ENCODE measurements at regions not wholly inside any gene's neighbourhood (a gene's known extent, or its start where the extent isn't known, plus 50 kb on each side); places are given as distances from the start of the nearest gene placed in this dataset.
"Not testable (repeated sequence)": the region's sequence is repeated elsewhere in the genome, so short reads cannot be mapped to it uniquely, and the experiment has no call there.

DNA sequence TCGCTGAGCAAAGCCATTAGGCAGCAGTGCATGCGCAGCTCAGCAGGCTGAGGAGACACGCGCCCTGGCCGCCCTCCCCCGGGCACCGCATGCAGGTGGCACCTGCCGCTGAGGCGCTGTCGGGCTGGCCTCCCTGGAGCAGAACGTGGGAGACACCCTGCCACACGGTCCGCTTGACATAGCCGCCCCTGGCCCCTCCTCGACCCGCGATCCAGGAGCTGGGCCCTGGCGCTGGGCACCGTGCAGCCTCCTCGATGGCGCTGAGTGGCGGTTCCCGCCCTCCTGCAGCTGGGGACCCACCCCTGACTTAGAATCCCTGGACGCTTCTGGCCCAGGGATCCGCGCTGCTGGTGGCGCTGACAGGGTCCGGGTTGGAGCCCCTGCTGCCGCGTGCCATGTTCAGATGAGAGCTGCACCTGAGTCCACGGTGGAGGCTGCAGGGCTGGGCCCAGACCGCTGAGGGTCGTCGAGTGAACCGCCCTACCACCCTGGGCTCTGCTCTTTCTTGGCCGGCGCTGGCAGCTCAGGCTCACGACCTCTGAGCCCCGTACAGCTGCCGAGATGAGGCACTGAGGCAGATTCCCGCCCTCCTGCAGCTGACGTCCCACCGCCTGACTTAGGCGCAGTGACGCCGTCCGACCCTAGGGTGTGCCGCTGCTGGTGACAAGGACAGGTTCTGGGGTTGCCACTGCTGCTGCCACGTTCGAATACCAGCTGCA is 116.8 kb downstream of the OR13A1 start:
- peak in 1 of 3 experiments; percentile 74 for DNase-seq

DNA sequence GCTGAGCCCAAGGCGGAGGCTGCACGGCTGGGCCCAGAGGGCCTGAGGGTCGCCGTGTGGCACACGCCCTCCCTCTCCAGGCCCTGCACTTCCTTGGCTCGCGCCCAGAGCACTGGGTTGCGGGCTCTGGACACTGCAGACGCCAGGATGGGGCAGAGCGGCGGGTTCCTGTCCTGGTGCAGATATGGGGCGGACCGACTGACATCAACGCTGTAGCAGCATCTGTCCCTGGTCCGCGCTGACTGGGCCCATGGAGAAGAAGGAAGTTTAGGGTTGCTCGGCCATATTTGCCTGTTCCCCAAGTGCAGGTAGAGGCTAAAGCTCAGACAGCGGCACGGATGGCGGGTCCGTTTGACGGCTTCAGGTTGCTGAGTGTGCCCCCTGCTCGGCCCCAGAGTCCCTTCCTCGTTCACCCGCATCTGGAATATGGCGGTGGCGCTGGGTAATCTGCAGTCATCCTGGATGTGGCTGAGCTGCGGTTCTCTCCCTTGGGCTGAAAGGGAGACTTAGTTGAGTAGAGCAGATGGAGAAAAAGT is 116.1 kb downstream of the OR13A1 start:
- DNase-seq = no peak

DNA sequence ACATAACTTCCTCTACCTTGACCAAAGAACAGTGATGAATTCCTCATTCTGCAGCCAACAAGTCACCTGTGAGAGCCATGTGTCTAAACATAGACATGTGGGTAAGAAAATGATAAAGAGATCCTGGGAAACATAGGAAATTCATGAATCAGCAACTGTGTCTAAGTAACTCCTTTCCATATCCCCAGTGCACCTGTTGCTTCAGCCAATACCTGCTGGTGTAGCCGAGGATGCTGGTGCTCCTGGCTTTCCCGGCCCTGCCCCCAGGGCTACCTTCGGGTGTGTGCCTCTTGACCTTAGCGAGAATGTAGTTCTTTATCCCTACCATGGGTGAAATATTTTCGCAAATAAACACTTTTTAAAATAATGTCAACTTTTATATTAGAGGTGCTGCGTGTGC is 114.1 kb downstream of the OR13A1 start:
- no peak for DNase-seq

GRCh38 chr10:45202242-45202641 is 113.2 kb downstream of the OR13A1 start:
- no peak for DNase-seq

DNA sequence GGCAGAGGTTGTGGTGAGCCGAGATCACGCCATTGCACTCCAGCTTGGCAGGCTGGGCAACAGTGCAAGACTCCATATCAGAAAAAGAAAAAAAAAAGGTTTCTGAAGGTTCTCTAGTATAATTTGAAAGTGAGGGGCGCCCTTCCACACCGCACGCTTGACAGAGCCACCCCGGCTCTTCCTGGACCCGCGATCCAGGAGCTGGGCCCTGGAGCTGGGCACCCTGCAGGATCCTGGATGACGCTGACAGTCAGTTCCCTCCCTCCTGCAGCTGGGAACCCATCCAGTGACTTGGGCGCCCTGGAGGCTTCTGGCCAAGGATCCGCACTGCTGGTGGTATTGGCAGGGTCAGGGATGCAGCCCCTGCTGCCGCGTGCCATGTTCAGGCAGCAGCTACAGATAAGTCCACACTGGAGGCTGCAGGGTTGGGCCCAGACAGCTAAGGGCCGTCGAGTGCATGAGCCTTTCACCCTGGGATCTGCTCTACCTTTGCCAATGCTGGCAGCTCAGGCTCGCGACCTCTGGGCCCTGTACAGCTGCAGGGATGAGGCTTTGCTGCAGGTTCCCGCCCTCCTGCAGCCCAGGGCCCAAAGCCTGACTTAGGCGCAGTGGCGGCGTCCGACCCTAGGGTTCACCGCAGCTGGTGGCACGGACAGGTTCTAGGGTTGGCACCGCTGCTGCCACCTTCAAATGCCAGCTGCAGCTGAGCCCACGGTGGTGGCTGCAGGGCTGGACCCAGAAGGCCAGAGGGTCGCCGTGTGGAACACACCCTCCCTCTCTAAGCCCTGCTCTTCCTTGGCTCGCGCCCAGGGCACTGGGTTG is 110.2 kb downstream of the OR13A1 start:
- no peak for DNase-seq

DNA sequence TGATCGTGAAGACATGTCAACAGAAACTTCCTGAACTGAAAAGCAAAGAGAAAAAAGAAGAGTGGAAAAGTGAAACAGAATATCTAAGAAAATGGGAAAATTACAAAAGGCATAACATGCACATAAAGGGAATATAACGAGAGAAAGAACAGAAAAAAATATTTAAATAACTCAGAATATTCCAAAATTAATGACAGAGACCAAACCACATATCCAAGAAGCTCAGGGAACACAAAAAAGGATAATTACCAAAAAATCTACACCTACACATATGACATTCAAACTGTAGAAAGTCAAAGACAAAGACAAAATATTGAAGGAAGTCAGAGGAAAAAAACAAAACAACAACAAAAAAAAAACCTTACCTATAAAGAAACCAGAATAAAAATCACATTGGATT is 105.5 kb downstream of the OR13A1 start:
- DNase-seq = no peak

GRCh38 chr10:45211576-45211975 is 103.8 kb downstream of the OR13A1 start:
- no peak for DNase-seq

DNA sequence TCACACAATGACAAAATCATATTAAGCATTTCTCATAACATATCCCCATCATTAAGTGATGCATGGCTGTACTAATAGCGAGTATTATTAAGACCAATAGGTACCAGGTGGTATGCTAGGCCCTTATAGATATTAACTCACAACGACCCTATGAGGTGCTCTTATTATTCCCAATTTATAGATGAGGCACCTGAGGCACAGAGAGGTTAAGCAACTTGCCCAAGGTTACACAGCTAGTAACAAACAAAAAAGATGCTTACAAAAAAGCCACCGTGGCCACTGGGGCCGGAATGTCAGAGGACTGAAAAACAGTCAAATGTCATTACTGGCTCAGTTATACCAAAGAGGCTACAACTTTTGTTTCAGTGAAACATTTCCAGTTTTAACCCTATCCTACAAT is 96.0 kb downstream of the OR13A1 start:
- no peak for DNase-seq

DNA sequence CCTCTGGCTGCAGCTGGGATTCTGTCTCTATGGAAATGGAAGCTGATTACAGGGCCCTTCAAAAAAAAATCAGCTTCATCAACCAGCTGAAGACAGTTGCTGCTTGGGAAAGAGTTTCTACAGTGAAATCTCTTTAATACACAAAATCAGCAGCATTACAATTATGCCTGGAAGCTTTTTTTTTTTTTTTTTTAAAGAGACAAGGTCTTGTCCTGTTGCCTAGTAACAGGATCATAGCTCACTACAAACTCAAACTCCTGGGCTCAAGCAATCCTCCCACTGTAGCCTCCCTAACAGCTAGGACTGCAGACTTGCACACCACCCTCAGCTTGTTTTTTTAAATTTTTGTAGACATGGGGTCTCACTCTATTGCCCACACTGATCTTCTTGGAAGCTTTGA is 94.5 kb downstream of the OR13A1 start:
- DNase-seq = peak in 1 of 3 experiments; percentile 28

DNA sequence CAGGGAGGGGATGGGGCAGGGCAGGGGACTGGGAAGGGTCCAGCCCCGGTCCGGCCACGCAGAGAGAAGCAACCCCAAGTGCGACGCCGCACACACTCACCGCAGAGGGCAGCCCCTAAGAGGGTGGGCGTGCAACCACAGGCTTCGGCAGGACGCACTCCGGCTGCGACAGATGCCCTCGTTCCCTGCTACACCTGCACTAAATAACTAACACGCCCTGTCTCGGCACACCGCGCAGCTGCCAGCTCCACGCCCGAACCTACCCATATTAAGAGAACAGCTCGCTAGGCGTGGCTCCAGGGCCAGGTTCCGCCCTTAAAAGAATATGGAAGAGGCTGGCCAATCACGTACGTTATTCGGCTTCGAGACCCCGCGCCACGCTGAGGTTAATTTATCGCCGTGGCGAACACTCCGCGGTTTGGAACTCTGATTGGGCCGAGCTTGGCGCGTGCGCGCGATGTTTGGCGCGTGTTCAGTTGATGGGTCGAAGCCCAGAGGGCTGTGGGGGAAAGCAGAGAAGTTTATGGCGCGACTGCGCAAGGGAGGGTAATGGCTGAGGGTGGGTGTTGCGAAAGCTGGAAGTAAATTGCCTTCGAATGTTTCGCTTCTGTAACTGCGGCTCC is 91.1 kb downstream of the OR13A1 start:
- DNase-seq = no peak

GRCh38 chr10:45227042-45227441 is 88.4 kb downstream of the OR13A1 start:
- DNase-seq = no peak

GRCh38 chr10:45227456-45227855 is 88.0 kb downstream of the OR13A1 start:
- DNase-seq = no peak

DNA sequence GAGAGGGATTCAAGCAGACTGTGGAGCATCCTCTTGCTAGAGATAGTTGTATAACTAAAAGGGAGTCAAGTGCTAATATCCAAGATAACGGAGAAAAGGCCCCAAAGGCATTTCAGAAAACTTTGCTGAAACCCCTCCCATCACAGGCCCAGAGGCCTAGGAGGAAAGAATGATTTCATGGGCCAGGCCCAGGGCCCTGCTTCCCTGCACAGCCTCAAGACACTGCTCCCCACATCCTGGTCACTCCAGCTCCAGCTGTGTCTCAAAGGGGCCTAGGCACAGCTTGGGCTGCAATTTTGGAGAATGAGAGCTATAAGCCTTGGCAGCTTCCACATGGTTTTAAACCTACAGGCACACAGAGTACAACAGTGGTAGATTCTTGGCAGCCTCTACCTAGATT is 85.6 kb downstream of the OR13A1 start:
- no peak for DNase-seq

DNA sequence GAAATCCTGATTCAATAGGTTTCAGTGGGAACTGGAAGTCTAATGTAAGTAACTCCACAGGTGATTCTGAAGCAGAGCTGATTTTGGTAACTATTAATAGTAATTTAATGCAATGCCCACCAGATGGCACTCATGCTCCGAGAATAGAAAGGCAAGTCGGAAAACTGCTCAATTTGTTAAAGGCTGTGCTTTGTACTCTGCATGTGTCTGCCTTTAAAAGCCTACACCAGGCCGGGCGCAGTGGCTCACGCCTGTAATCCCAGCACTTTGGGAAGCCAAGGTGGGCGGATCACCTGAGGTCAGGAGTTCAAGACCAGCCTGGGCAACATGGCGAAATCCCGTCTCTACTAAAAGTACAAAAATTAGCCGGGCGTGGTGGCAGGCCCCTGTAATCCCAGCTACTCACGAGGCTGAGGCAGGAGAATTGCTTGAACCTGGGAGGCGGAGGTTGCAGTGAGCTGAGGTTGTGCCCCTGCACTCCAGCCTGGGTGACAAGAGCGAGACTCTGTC is 80.1 kb downstream of the OR13A1 start:
- DNase-seq = peak; percentile 58 to 90 (median 62)

GRCh38 chr10:45235798-45236220 is 79.6 kb downstream of the OR13A1 start:
- no peak for DNase-seq

- DNase-seq = no peak
Measured at GRCh38 chr10:45238896-45239295, 76.5 kb downstream of the OR13A1 start.

DNA sequence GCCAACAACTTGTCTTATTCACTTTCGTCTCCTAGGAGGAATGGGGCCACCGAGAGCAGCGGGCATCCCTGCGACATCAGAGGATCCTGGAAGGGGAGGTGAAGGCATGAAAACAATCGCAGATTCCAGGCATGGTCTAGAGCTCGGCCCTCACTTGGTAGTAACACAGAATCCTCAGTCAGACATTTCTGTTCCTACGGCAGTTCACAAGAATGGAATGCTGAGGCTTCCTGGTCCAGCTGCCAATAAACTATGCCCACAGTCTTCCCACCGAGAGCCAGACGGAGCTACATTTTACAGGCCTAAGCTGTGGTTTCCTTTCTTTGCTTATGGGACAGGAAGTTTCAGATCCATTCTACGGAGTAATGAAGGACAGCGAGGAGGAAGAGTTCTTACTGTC is 75.8 kb downstream of the OR13A1 start:
- DNase-seq = no peak

DNA sequence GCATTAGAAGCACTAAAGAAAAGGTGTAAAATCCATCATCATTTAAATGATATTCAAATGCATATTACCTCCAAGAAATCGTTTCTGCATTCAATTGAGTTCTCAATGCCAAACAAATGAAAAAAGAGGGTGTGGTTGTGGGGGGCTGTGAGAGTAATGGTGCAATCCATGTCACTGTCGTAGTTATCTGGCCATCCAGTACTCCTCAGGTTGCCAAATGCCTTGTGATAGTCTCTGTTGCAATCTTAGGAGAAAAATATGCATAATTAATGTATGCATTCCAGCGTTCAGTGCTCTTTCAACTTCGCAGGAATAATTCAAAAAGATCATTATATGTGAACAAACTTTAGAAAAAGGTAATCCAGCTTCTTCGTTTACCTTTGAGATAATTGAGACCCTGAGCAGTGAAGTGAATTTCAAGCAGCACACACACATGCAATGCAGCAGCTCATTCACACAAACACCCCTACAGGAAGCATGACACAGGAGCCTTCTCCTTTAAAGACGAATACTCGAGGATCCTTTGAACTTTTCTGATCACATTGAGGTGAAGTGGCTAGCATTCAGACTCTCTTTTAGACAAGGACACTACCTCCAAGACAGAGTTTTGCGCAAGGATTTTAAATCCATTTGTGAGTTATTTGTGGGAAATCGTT is 73.4 kb downstream of the OR13A1 start:
- DNase-seq = no peak

- no peak for DNase-seq
Measured at GRCh38 chr10:45243261-45243660, 72.1 kb downstream of the OR13A1 start.

- peak in 1 of 3 experiments; percentile 62 for DNase-seq
Measured at GRCh38 chr10:45246522-45246921, 68.9 kb downstream of the OR13A1 start.

GRCh38 chr10:45249978-45250693 is 65.3 kb downstream of the OR13A1 start:
- peak; percentile 48 to 77 (median 76) for DNase-seq

- DNase-seq = not testable (repeated sequence)
Measured at GRCh38 chr10:45250694-45251075, 64.7 kb downstream of the OR13A1 start.
